GM21528 (cell line): ENCODE measurements at regions not wholly inside any gene's neighbourhood (a gene's known extent, or its start where the extent isn't known, plus 50 kb on each side); places are given as distances from the start of the nearest gene placed in this dataset.
"Not testable (repeated sequence)": the region's sequence is repeated elsewhere in the genome, so short reads cannot be mapped to it uniquely, and the experiment has no call there.

Experiments
- ATAC-seq: cut with Tn5 transposase; IDR thresholded peaks from one replicate; pipeline ENCODE4 v1.9.1; 2021; ENCODE audit warnings: mild to moderate bottlenecking, moderate library complexity; ENCODE audit not compliant: unreplicated experiment, low FRiP score

GRCh38 chr7:82501346-82501745, 57.8 kb upstream of the CACNA2D1 start:
- ATAC-seq: no peak

DNA sequence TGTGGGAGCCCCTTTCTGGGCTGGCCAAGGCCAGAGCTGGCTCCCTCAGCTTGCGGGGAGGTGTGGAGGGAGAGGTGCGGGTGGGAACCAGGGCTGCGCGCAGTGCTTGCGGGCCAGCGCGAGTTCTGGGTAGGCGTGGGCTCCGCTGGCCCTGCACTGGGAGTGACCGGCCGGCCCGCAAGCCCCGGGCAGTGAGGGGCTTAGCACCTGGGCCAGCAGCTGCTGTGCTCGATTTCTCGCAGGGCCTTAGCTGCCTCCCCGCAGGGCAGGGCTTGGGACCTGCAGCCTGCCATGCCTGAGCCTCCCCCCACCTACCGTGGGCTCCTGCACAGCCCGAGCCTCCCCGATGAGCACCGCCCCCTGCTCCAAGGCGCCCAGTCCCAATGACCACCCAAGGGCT, 56.0 kb upstream of the CACNA2D1 start:
- not testable (repeated sequence) for ATAC-seq

DNA sequence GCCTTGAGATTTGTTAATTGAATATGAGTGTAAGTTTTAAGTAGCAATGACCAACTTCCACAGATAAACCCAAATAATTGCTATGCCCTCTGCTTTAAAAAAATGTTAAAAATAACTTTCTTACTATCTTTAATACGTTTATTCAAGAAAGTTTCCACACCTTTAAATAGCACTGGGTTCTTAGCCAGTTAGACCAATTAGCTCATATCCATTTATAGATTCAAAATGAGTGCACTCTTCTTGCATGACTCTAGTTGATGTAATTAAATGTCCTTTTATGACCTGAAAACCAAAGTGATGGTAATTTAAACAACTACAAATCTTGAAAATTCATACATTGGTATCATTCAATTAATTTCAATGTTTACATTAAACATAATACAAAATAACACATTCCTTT, 50.8 kb upstream of the CACNA2D1 start:
- ATAC-seq: no peak
